Esophagus muscularis mucosa (tissue), 4 donors: ENCODE measurements at regions not wholly inside any gene's neighbourhood (a gene's known extent, or its start where the extent isn't known, plus 50 kb on each side); places are given as distances from the start of the nearest gene placed in this dataset.

Experiments
- DNase-seq: peaks from one replicate; pipeline ENCODE4 v3.0.0-alpha.2; 2017; ENCODE audit errors: extremely low spot score
- H3K27ac ChIP-seq, 4 donors: fragments of 200-600 bp; sonication (generic); replicated peaks in 1 of 4; 1 replicate in 3 of 4; 2 replicates in 1 of 4; pipeline ENCODE4 v1.5.1; 2016 to 2019; ENCODE audit warnings: mild to moderate bottlenecking in 1 of 4
- H3K27me3 ChIP-seq, 4 donors: fragments of 200-600 bp; sonication (generic); one replicate each; pipeline versions ENCODE4 v1.5.1 to v1.6.0; 2016 to 2019
- H3K36me3 ChIP-seq, 4 donors: fragments of 200-600 bp; sonication (generic); one replicate each; pipeline ENCODE4 v1.5.1; 2016 to 2019
- H3K4me1 ChIP-seq, 4 donors: fragments of 200-600 bp; sonication (generic); one replicate each; pipeline ENCODE4 v1.5.1; 2016 to 2019
- H3K4me3 ChIP-seq, 4 donors: fragments of 200-600 bp; sonication (generic); 1 replicate in 2 of 4; 2 replicates in 2 of 4; pipeline ENCODE4 v1.5.1; 2016 to 2019; ENCODE audit warnings: mild to moderate bottlenecking in 4 of 4, moderate library complexity in 1 of 4
- H3K9me3 ChIP-seq, 4 donors: fragments of 200-600 bp; sonication (generic); 1 replicate in 3 of 4; 2 replicates in 1 of 4; pipeline ENCODE4 v1.5.1; 2016 to 2019
- EP300 ChIP-seq: sonication (generic); formaldehyde crosslinking; IDR thresholded peaks from one replicate; pipeline ENCODE4 v1.6.1; 2017; ENCODE audit warnings: antibody characterized with exemption
- POLR2A ChIP-seq: fragments of 450-650 bp; IDR thresholded peaks from one replicate; pipeline ENCODE4 v1.6.1; 2017; ENCODE audit warnings: antibody characterized with exemption, moderate library complexity, mild to moderate bottlenecking, low read depth
- POLR2AphosphoS5 ChIP-seq, 2 donors: sonication (generic); formaldehyde crosslinking; IDR thresholded peaks; one replicate each; pipeline ENCODE4 v1.6.1; 2017; ENCODE audit warnings: antibody characterized with exemption in 2 of 2
- WGBS: methylation state at CpG from one replicate; pipeline ENCODE4 v1.1.5; 2018; 5-methylcytosine and 5-hydroxymethylcytosine counted together
- intact Hi-C: fragments of 100-400 bp; cut with DNase I; formaldehyde crosslinking; loops from one replicate; pipeline ENCODE4 v1.15.1; 2023
- TF ChIP-seq, protein P1 (sequence below), 3 experiments: fragments of 200-600 bp in 2 of 3; fragments of 450-650 bp in 1 of 3; sonication (generic) in 2 of 3; IDR thresholded peaks; one replicate each; pipeline ENCODE4 v1.5.1; 2017 to 2019; ENCODE audit warnings: antibody characterized with exemption in 3 of 3, mild to moderate bottlenecking in 2 of 3, moderate library complexity in 1 of 3

DNA sequence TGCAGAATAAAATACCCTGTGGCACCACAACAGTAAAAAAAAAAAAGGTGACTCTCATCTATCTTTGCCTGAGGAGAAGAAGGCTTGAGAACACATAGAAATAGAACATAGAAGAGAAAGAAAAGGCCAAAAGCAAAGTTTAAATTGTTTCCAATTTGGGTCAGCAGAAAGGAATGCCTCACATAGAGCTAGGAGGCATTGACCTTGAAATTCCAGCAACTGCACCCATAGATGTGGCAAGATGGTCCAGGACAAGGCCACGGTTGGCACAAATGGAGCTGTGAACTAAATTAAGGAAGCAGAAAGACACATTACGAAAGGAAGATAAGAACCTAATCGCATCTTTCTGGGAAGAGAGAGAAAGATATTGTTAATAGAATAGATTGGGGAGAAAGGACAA lies 588.3 kb downstream of the LMO4 start:
- no peaks in the 10 kb centered on the region for H3K9me3 ChIP-seq
- no peak overlapping the region for H3K27ac ChIP-seq
- no peak overlapping the region for H3K4me3 ChIP-seq
- H3K4me1 ChIP-seq = no peaks in the 10 kb centered on the region
- intact Hi-C loops = no loop called here
- DNase-seq = no peak
- no peaks in the 10 kb centered on the region for H3K36me3 ChIP-seq
- H3K27me3 ChIP-seq = no peaks in the 10 kb centered on the region
- TF ChIP-seq POLR2A (no peak), POLR2AphosphoS5 (IDR thresholded peaks at IDR 0.05) (no peak)
- WGBS = 92% methylated on average over 3 of the region's 3 CpGs

DNA sequence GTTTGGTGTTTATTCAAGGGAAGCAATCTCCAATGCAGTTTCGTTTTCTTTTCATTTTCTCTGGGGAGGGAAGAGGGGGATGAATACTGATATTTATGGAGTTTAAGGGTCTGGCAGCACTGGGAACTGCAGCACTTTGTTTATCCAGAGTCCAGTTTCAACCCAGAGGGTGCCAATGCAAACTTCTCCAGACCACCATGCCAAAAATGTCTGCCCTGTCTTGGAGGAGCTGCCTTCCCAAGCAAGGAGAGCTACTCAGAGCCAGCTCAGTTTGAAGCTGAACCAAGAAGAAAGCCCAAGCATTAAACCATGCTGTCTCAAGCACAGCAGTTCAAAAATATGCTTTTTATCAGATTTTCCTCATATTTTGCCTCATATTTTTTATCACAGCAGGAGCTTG lies 589.7 kb downstream of the LMO4 start:
- Histone ChIP-seq H3K9me3 (no peaks in the 10 kb centered on the region), H3K4me3 (peak overlapping the region in 1 of 4 donors; percentile 4), H3K4me1 (no peaks in the 10 kb centered on the region), H3K27ac (no peak overlapping the region), H3K36me3 (no peaks in the 10 kb centered on the region), H3K27me3 (no peaks in the 10 kb centered on the region)
- 78% methylated on average over 1 of the region's 1 CpG for WGBS
- no peak for DNase-seq
- intact Hi-C loops = no loop called here
- no peak for TF ChIP-seq POLR2AphosphoS5 (IDR thresholded peaks at IDR 0.05)

DNA sequence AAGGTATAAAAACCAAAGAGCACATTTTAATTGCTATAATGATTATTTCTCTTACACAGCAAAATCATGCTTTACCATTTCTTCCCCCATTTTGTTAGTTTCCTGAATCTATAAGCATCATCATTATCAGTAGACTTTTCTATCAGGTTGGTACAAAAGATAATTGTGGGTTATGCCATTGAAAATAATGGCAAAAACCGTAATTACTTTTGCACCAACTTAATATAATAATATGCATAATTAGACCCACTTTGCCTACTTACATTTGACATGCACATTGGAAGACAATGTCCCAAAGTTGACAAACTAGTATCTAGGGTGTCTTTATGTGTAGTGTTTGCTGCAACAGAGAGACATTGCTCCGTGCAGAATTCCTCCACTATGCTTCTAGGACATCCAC lies 594.2 kb downstream of the LMO4 start:
- no peaks in the 10 kb centered on the region for H3K36me3 ChIP-seq
- H3K4me3 ChIP-seq = no peak overlapping the region
- 93% methylated on average over 2 of the region's 2 CpGs for WGBS
- TF ChIP-seq POLR2A (no peak), POLR2AphosphoS5 (IDR thresholded peaks at IDR 0.05) (no peak), EP300 (no peak)
- TF ChIP-seq, protein P1, sequence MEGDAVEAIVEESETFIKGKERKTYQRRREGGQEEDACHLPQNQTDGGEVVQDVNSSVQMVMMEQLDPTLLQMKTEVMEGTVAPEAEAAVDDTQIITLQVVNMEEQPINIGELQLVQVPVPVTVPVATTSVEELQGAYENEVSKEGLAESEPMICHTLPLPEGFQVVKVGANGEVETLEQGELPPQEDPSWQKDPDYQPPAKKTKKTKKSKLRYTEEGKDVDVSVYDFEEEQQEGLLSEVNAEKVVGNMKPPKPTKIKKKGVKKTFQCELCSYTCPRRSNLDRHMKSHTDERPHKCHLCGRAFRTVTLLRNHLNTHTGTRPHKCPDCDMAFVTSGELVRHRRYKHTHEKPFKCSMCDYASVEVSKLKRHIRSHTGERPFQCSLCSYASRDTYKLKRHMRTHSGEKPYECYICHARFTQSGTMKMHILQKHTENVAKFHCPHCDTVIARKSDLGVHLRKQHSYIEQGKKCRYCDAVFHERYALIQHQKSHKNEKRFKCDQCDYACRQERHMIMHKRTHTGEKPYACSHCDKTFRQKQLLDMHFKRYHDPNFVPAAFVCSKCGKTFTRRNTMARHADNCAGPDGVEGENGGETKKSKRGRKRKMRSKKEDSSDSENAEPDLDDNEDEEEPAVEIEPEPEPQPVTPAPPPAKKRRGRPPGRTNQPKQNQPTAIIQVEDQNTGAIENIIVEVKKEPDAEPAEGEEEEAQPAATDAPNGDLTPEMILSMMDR (IDR thresholded peaks at IDR 0.05) = no peak
- no peaks in the 10 kb centered on the region for H3K9me3 ChIP-seq
- H3K27me3 ChIP-seq = no peaks in the 10 kb centered on the region
- no peak for DNase-seq
- no peaks in the 10 kb centered on the region for H3K4me1 ChIP-seq
- H3K27ac ChIP-seq = no peak overlapping the region
- intact Hi-C loops = no loop called here

DNA sequence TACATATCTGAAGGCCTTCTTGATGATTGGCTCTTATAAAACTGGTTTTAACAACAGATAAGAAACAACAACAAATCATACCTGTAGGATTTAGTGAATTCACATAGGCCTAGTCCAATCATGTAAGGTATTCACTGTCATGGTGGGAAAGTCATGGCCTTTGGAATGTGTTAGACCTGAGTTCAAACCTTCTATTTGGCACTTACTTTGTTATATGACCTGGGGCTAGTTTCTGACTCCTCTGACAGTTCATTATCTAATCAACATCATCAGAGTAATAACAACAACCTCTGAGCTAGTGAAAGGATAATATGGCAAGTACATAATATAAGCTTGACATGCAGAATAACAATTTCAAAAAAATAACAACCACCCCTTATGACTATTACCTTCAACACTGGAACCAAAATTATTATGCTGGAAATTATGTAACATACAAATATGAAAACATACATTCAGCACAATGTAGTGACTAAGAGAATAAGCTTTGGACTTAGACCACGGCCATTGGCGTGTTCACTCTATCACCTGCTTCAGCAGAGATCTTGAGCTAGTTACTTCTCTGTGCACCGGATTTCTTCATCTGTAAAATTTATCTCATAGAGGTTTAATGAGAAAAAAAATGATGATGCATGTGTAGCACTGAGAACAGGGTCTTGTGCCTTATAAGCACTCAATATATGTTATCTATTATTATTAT lies 597.6 kb downstream of the LMO4 start:
- intact Hi-C loops = no loop called here
- Histone ChIP-seq H3K36me3 (no peaks in the 10 kb centered on the region), H3K27ac (no peak overlapping the region), H3K27me3 (no peaks in the 10 kb centered on the region), H3K4me1 (no peaks in the 10 kb centered on the region), H3K4me3 (no peak overlapping the region), H3K9me3 (peaks cover 0 to 10% (median 3%) of the 10 kb centered on the region in 4 donors)
- no peak for DNase-seq
- 98% methylated on average over 3 of the region's 3 CpGs for WGBS
- TF ChIP-seq, protein P1 (IDR thresholded peaks at IDR 0.05) = no peak
- TF ChIP-seq POLR2AphosphoS5 (IDR thresholded peaks at IDR 0.05) = no peak
- no peak for TF ChIP-seq POLR2A
- TF ChIP-seq EP300 = no peak

DNA sequence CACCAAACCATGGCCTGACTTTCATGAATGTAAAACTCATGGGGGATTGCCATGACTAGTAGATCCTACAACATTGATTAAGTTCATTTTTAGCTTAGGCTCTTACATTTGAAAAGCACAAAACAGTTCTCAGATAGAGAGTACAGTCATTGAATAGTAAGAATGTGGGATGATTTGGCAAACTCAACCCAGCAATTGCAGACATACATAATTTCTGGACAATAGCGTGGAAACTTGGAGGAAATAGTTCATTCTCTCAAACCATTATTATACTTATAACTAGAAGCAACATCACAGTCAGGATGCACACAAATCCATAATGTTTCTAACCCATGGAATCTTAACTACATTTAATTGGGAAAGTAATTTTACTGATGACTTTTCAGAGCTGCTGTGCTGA lies 598.2 kb downstream of the LMO4 start:
- H3K4me1 ChIP-seq = no peaks in the 10 kb centered on the region
- 79% methylated on average over 1 of the region's 1 CpG for WGBS
- no peaks in the 10 kb centered on the region for H3K36me3 ChIP-seq
- intact Hi-C loops = no loop called here
- no peak for DNase-seq
- no peak overlapping the region for H3K27ac ChIP-seq
- H3K27me3 ChIP-seq = no peaks in the 10 kb centered on the region
- no peak overlapping the region for H3K4me3 ChIP-seq
- peaks cover 0 to 14% (median 4%) of the 10 kb centered on the region in 4 donors for H3K9me3 ChIP-seq
- no peak for TF ChIP-seq EP300
- TF ChIP-seq, protein P1 (IDR thresholded peaks at IDR 0.05) = no peak
- TF ChIP-seq POLR2AphosphoS5 (IDR thresholded peaks at IDR 0.05) = no peak
- no peak for TF ChIP-seq POLR2A
